ENCODE measurements at regions not wholly inside any gene's neighbourhood (a gene's known extent, or its start where the extent isn't known, plus 50 kb on each side); places are given as distances from the start of the nearest gene placed in this dataset.

- Mint-ChIP-seq H3K36me3 (ENCODE audit: low read depth) (peaks cover 4% of the 10 kb centered on the region; the same call in 1 of the 2 replicates), H3K4me1 (ENCODE audit: low read depth) (peaks cover 36% of the 10 kb centered on the region), H3K27me3 (ENCODE audit: insufficient read depth) (no peaks in the 10 kb centered on the region; the same call in 1 of the 2 replicates), H3K9me3 (no peaks in the 10 kb centered on the region), H3K4me3 (no peak overlapping the region), H3K27ac (peak overlapping the region; percentile 53)
- no peak for DNase-seq
- no peak for TF ChIP-seq CTCF (IDR thresholded peaks at IDR 0.05)
Measured at GRCh38 chr9:109976303-109976702, 196.3 kb downstream of the PALM2AKAP2 start.

- Mint-ChIP-seq H3K27ac (no peak overlapping the region), H3K4me3 (no peak overlapping the region), H3K4me1 (ENCODE audit: low read depth) (peaks cover 28% of the 10 kb centered on the region), H3K27me3 (ENCODE audit: insufficient read depth) (no peaks in the 10 kb centered on the region; the same call in 1 of the 2 replicates), H3K36me3 (ENCODE audit: low read depth) (peaks cover 13% of the 10 kb centered on the region), H3K9me3 (peaks cover 5% of the 10 kb centered on the region; the same call in 1 of the 2 replicates)
- no peak for TF ChIP-seq CTCF (IDR thresholded peaks at IDR 0.05)
- DNase-seq: no peak
Measured at GRCh38 chr9:109977521-109977920, 197.5 kb downstream of the PALM2AKAP2 start.

GRCh38 chr9:109981091-109981490 is 201.1 kb downstream of the PALM2AKAP2 start:
- Mint-ChIP-seq H3K36me3 (ENCODE audit: low read depth) (peaks cover 9% of the 10 kb centered on the region), H3K4me1 (ENCODE audit: low read depth) (peaks cover 11% of the 10 kb centered on the region), H3K27me3 (ENCODE audit: insufficient read depth) (no peaks in the 10 kb centered on the region; the same call in 1 of the 2 replicates), H3K27ac (no peak overlapping the region), H3K9me3 (peaks cover 5% of the 10 kb centered on the region; the same call in 1 of the 2 replicates), H3K4me3 (no peak overlapping the region)
- TF ChIP-seq CTCF (IDR thresholded peaks at IDR 0.05): no peak
- DNase-seq: no peak

GRCh38 chr9:109986521-109986991 is 206.6 kb downstream of the PALM2AKAP2 start:
- DNase-seq: peak; percentile 93
- no peak for TF ChIP-seq CTCF (IDR thresholded peaks at IDR 0.05)
- peaks cover 21% of the 10 kb centered on the region for H3K36me3 Mint-ChIP-seq (ENCODE audit: low read depth)
- H3K9me3 Mint-ChIP-seq: peaks cover 7% of the 10 kb centered on the region
- H3K4me3 Mint-ChIP-seq: peak overlapping the region; percentile 72
- peak overlapping the region; percentile 92 for H3K27ac Mint-ChIP-seq
- H3K4me1 Mint-ChIP-seq (ENCODE audit: low read depth): peaks cover 52% of the 10 kb centered on the region
- H3K27me3 Mint-ChIP-seq (ENCODE audit: insufficient read depth): peaks cover 2% of the 10 kb centered on the region; the same call in 1 of the 2 replicates

- H3K27ac Mint-ChIP-seq: peak overlapping the region; percentile 83
- no peak for TF ChIP-seq CTCF (IDR thresholded peaks at IDR 0.05)
- H3K27me3 Mint-ChIP-seq (ENCODE audit: insufficient read depth): peaks cover 2% of the 10 kb centered on the region; the same call in 1 of the 2 replicates
- peaks cover 4% of the 10 kb centered on the region; the same call in 1 of the 2 replicates for H3K9me3 Mint-ChIP-seq
- H3K36me3 Mint-ChIP-seq (ENCODE audit: low read depth): peaks cover 17% of the 10 kb centered on the region
- H3K4me1 Mint-ChIP-seq (ENCODE audit: low read depth): peaks cover 52% of the 10 kb centered on the region
- peak; percentile 38 for DNase-seq
- no peak overlapping the region; the same call in 1 of the 2 replicates for H3K4me3 Mint-ChIP-seq
Measured at GRCh38 chr9:109989296-109989695, 209.3 kb downstream of the PALM2AKAP2 start.

All from HFFc6 (cell line).